GM23338 (cell line): ENCODE measurements at regions not wholly inside any gene's neighbourhood (a gene's known extent, or its start where the extent isn't known, plus 50 kb on each side); places are given as distances from the start of the nearest gene placed in this dataset.

ENCODE experiments used
- CREB1 ChIP-seq: fragments of 250-450 bp; sonication (Bioruptor Pico); IDR thresholded peaks from 2 replicates; pipeline ENCODE4 v1.5.0; 2020; ENCODE audit warnings: low read depth, mild to moderate bottlenecking, moderate library complexity
- CTCF ChIP-seq, 2 experiments: fragments of 200-600 bp in 1 of 2; sonication (generic) in 1 of 2; conservative IDR thresholded peaks; 2 replicates each; pipeline versions ENCODE4 v1.5.1 to v1.6.1; 2016 to 2017; ENCODE audit warnings: antibody characterized with exemption in 2 of 2, low read depth in 2 of 2, mild to moderate bottlenecking in 2 of 2, moderate library complexity in 1 of 2
- ETS1 ChIP-seq: IDR thresholded peaks from 2 replicates; pipeline ENCODE4 v1.6.1; 2016; ENCODE audit warnings: antibody characterized with exemption
- EZH2phosphoT487 ChIP-seq: fragments of 200-600 bp; sonication (generic); IDR thresholded peaks from one replicate; pipeline ENCODE4 v1.8.1; 2018; ENCODE audit warnings: antibody characterized with exemption; ENCODE audit not compliant: unreplicated experiment
- POLR2AphosphoS5 ChIP-seq: IDR thresholded peaks from 2 replicates; pipeline ENCODE4 v1.6.1; 2016; ENCODE audit warnings: antibody characterized with exemption, low read depth

- no peak for TF ChIP-seq CTCF (conservative IDR thresholded peaks at IDR 0.05; ENCODE audit: low read depth in 2 of 2)
- TF ChIP-seq CREB1 (CRISPR knock-in tag): no peak
- no peak for TF ChIP-seq ETS1
- no peak for TF ChIP-seq POLR2AphosphoS5
- no peak for TF ChIP-seq EZH2phosphoT487
Observed at GRCh38 chr11:131092469-131092868, 176.2 kb upstream of the SNX19 start.
